H1 (cell line): ENCODE measurements at regions not wholly inside any gene's neighbourhood (a gene's known extent, or its start where the extent isn't known, plus 50 kb on each side); places are given as distances from the start of the nearest gene placed in this dataset.

ENCODE experiments used
- ASH2L ChIP-seq: fragments of 200-600, 300-600 bp; sonication (generic); IDR thresholded peaks from one replicate; pipeline ENCODE4 v1.7.1; 2017; ENCODE audit warnings: low read length
- CBX8 ChIP-seq: fragments of 300-800, 300-1000 bp; sonication (generic); IDR thresholded peaks from 2 replicates; pipeline ENCODE4 v1.7.1; 2016; ENCODE audit warnings: low read depth, low read length, borderline replicate concordance
- NANOG ChIP-seq: IDR thresholded peaks from 2 replicates; pipeline ENCODE4 v1.6.1; 2011; ENCODE audit warnings: low read length, low read depth, mild to moderate bottlenecking, inconsistent platforms; ENCODE audit not compliant: insufficient read depth, poor library complexity, severe bottlenecking
- RAD21 ChIP-seq, 2 experiments: IDR thresholded peaks in 1 of 2; conservative IDR thresholded peaks in 1 of 2; 2 replicates each; pipeline ENCODE4 v1.6.1; 2011; ENCODE audit warnings: low read depth in 2 of 2, low read length in 2 of 2, improper control_type of control experiment in 1 of 2, inconsistent platforms in 1 of 2, mild to moderate bottlenecking in 1 of 2, moderate library complexity in 1 of 2
- SP1 ChIP-seq: IDR thresholded peaks from 2 replicates; pipeline ENCODE4 v1.6.1; 2011; ENCODE audit warnings: low read depth, low read length
- SP2 ChIP-seq: IDR thresholded peaks from 2 replicates; pipeline ENCODE4 v1.6.1; 2012; ENCODE audit warnings: mild to moderate bottlenecking, low read length, inconsistent platforms

DNA sequence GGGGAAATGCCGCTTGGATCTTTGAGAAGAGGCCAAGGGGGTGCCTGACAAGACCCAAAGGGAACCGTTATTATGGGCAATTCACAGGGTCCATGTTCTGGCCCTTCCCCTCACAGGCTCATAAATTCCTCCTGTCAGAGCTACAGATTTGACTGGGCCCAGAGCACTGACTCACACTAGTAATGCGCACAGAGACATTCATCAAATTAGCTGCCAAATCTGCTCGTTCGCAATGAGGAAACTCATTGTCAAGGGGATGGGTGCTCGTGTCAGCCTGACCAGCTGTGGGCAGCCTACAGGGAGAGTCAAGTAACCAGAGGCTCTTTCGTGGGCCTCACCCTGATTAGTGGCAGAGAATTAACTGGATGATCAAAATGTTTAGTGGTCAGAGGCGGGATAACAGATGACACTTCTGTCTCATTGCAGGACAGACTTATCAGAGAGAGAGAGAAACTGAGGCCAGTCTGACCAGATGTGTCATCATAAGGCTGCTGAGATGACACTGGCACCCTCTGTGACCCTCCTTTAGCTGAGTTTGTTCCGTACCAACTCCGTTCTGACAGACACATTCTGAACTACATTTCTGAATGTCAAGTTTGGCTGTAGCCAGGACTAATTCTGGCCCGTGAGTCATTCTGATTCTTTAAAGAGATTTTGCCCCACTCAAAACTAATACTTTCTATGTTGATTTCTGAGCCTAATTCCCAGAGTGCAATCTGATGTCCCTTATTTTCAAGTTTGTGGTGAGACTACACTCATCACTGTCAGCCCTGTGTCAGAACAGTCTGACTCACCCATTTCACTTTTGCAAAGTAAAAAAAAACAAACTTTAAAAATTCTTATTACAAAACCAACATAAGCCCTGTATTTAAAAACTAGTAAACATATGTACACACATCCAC is 377.1 kb downstream of the ACTL7B start (continued):
- TF ChIP-seq RAD21 (IDR thresholded peaks at IDR 0.05 in 1 of 2, conservative IDR thresholded peaks at IDR 0.05 in 1 of 2; ENCODE audit: low read depth in 2 of 2, low read length in 2 of 2) (no peak), SP2 (no peak), NANOG (no peak), ASH2L (no peak), CBX8 (no peak), SP1 (no peak)
